Tibial nerve (tissue), 4 donors: ENCODE measurements at regions not wholly inside any gene's neighbourhood (a gene's known extent, or its start where the extent isn't known, plus 50 kb on each side); places are given as distances from the start of the nearest gene placed in this dataset.

Experiments
- DNase-seq, 2 donors: peaks; one replicate each; pipeline ENCODE4 v3.0.0-alpha.2; 2019; ENCODE audit warnings: low spot score in 2 of 2
- H3K27ac ChIP-seq, 4 donors: fragments of 200-600 bp; sonication (generic) in 3 of 4; one replicate each; pipeline ENCODE4 v1.5.1; 2017 to 2019; ENCODE audit warnings: mild to moderate bottlenecking in 1 of 4
- H3K27me3 ChIP-seq, 2 donors: fragments of 200-600 bp; sonication (generic) in 1 of 2; one replicate each; pipeline versions ENCODE4 v1.5.1 to v1.6.0; 2017 to 2019
- H3K36me3 ChIP-seq, 3 donors: fragments of 200-600 bp; sonication (generic); one replicate each; pipeline ENCODE4 v1.5.1; 2018 to 2019
- H3K4me1 ChIP-seq, 4 donors: fragments of 200-600 bp; sonication (generic) in 3 of 4; one replicate each; pipeline ENCODE4 v1.5.1; 2017 to 2019
- H3K4me3 ChIP-seq, 4 donors: fragments of 200-600 bp; sonication (generic) in 3 of 4; one replicate each; pipeline ENCODE4 v1.5.1; 2017 to 2019; ENCODE audit warnings: mild to moderate bottlenecking in 1 of 4, moderate library complexity in 1 of 4
- H3K9me3 ChIP-seq, 4 donors: fragments of 200-600 bp; sonication (generic) in 3 of 4; one replicate each; pipeline ENCODE4 v1.5.1; 2017 to 2019
- CTCF ChIP-seq, 5 experiments: fragments of 200-600 bp in 3 of 5; fragments of 450-650 bp in 2 of 5; sonication (generic) in 3 of 5; IDR thresholded peaks; one replicate each; pipeline ENCODE4 v1.5.1; 2016 to 2019; ENCODE audit warnings: antibody characterized with exemption in 5 of 5, mild to moderate bottlenecking in 3 of 5, moderate library complexity in 2 of 5
- EP300 ChIP-seq, 2 donors: sonication (generic); formaldehyde crosslinking; IDR thresholded peaks; one replicate each; pipeline ENCODE4 v1.6.1; 2017; ENCODE audit warnings: antibody characterized with exemption in 2 of 2, mild to moderate bottlenecking in 1 of 2
- POLR2A ChIP-seq, 2 donors: fragments of 450-650 bp; IDR thresholded peaks; one replicate each; pipeline ENCODE4 v1.6.1; 2017; ENCODE audit warnings: antibody characterized with exemption in 2 of 2, mild to moderate bottlenecking in 2 of 2, moderate library complexity in 2 of 2
- WGBS, 2 donors: methylation state at CpG; one replicate each; pipeline ENCODE4 v1.1.5; 2018; 5-methylcytosine and 5-hydroxymethylcytosine counted together

- H3K27ac ChIP-seq, result no peak overlapping the region
- no peak for DNase-seq
- H3K9me3 ChIP-seq, result no peaks in the 10 kb centered on the region
- TF ChIP-seq CTCF (IDR thresholded peaks at IDR 0.05), result no peak
- TF ChIP-seq EP300 (IDR thresholded peaks at IDR 0.05), result no peak
- TF ChIP-seq POLR2A (IDR thresholded peaks at IDR 0.05), result no peak
- H3K4me3 ChIP-seq, result no peak overlapping the region
- WGBS, 2 donors, result 68 to 71% methylated on average over 2 of the region's 2 CpGs
- H3K27me3 ChIP-seq, result no peaks in the 10 kb centered on the region
- no peaks in the 10 kb centered on the region for H3K36me3 ChIP-seq
- no peaks in the 10 kb centered on the region for H3K4me1 ChIP-seq
These were observed 156.4 kb upstream of the MDFIC start for GRCh38 chr7:114765331-114766040.

GRCh38 chr7:114766041-114766356 lies 155.9 kb upstream of the MDFIC start:
- Histone ChIP-seq H3K4me3 (no peak overlapping the region), H3K27me3 (no peaks in the 10 kb centered on the region), H3K4me1 (no peaks in the 10 kb centered on the region), H3K9me3 (no peaks in the 10 kb centered on the region), H3K36me3 (no peaks in the 10 kb centered on the region), H3K27ac (no peak overlapping the region)
- no peak for DNase-seq
- no peak for TF ChIP-seq CTCF (IDR thresholded peaks at IDR 0.05)
- no peak for TF ChIP-seq EP300 (IDR thresholded peaks at IDR 0.05)
- WGBS, 2 donors, result 94 to 98% methylated on average over 5 of the region's 5 CpGs

GRCh38 chr7:114777288-114777687 lies 144.6 kb upstream of the MDFIC start:
- Histone ChIP-seq H3K27me3 (no peaks in the 10 kb centered on the region), H3K36me3 (no peaks in the 10 kb centered on the region), H3K4me1 (no peaks in the 10 kb centered on the region), H3K9me3 (no peaks in the 10 kb centered on the region), H3K27ac (no peak overlapping the region), H3K4me3 (no peak overlapping the region)
- DNase-seq, result no peak
- no peak for TF ChIP-seq EP300 (IDR thresholded peaks at IDR 0.05)
- TF ChIP-seq CTCF (IDR thresholded peaks at IDR 0.05), result no peak
- TF ChIP-seq POLR2A (IDR thresholded peaks at IDR 0.05), result no peak
- 93 to 96% methylated on average over 1 of the region's 1 CpG for WGBS, 2 donors

GRCh38 chr7:114783508-114783907 lies 138.4 kb upstream of the MDFIC start:
- 92 to 94% methylated on average over 4 of the region's 4 CpGs for WGBS, 2 donors
- Histone ChIP-seq H3K9me3 (no peaks in the 10 kb centered on the region), H3K27ac (no peak overlapping the region), H3K4me3 (no peak overlapping the region), H3K27me3 (no peaks in the 10 kb centered on the region), H3K4me1 (no peaks in the 10 kb centered on the region), H3K36me3 (no peaks in the 10 kb centered on the region)
- DNase-seq, result no peak
- TF ChIP-seq EP300 (IDR thresholded peaks at IDR 0.05), result no peak
- no peak for TF ChIP-seq CTCF (IDR thresholded peaks at IDR 0.05)

- TF ChIP-seq CTCF (IDR thresholded peaks at IDR 0.05), result no peak
- TF ChIP-seq POLR2A (IDR thresholded peaks at IDR 0.05), result no peak
- H3K27ac ChIP-seq, result no peak overlapping the region
- 66 to 73% methylated on average over 4 of the region's 4 CpGs for WGBS, 2 donors
These were observed 137.7 kb upstream of the MDFIC start for GRCh38 chr7:114784177-114784576.

More at GRCh38 chr7:114784177-114784576, 137.7 kb upstream of the MDFIC start:
- no peak overlapping the region for H3K4me3 ChIP-seq
- DNase-seq, result no peak
- no peaks in the 10 kb centered on the region for H3K27me3 ChIP-seq
- H3K9me3 ChIP-seq, result no peaks in the 10 kb centered on the region
- H3K4me1 ChIP-seq, result no peaks in the 10 kb centered on the region
- no peaks in the 10 kb centered on the region for H3K36me3 ChIP-seq
